Nephron progenitor cell (in vitro differentiated cells): ENCODE measurements at regions not wholly inside any gene's neighbourhood (a gene's known extent, or its start where the extent isn't known, plus 50 kb on each side); places are given as distances from the start of the nearest gene placed in this dataset.

Experiments
- DNase-seq: peaks from one replicate; pipeline ENCODE4 v3.0.0; 2021
- H3K27ac Mint-ChIP-seq: 2 replicates; pipeline ENCODE4 v1.8.0; 2021; ENCODE audit warnings: mild to moderate bottlenecking, moderate library complexity, mixed read lengths
- H3K27me3 Mint-ChIP-seq: 2 replicates; pipeline ENCODE4 v1.8.0; 2021; ENCODE audit warnings: mild to moderate bottlenecking, low read depth, mixed read lengths; ENCODE audit not compliant: poor library complexity
- H3K36me3 Mint-ChIP-seq: 2 replicates; pipeline ENCODE4 v1.8.0; 2021; ENCODE audit warnings: low read depth, mixed read lengths
- H3K4me1 Mint-ChIP-seq: 2 replicates; pipeline ENCODE4 v1.8.0; 2021; ENCODE audit warnings: mixed read lengths
- H3K4me3 Mint-ChIP-seq: 2 replicates; pipeline ENCODE4 v1.8.0; 2021; ENCODE audit warnings: mild to moderate bottlenecking, moderate library complexity, mixed read lengths
- H3K9me3 Mint-ChIP-seq: 2 replicates; pipeline ENCODE4 v1.8.0; 2021; ENCODE audit warnings: mild to moderate bottlenecking, moderate library complexity, mixed read lengths
- TF ChIP-seq, protein P1 (sequence below): fragments of 200-600 bp; sonication (generic); IDR thresholded peaks from 2 replicates; pipeline ENCODE4 v1.5.0; 2021; ENCODE audit warnings: antibody characterized with exemption

DNA sequence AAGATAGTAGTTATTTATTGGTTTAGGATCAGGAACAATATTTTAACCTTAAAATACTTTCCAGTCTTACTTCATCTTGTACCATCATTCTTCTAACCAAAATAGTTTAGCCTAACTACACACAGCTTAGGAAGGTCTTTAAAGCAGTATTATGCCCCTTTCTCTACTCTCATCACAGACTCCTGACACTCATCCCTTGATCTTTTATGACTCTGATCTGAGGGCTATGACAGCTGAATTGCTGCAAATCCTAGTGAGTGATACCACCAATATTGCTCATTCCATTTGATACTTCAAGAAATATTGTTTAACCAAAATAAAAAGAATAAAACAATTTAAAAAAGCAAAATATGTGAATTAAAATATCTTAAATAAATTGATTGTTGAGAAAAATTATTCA, 746.6 kb upstream of the ACO1 start:
- no peak overlapping the region for H3K27ac Mint-ChIP-seq
- DNase-seq, result no peak
- no peaks in the 10 kb centered on the region for H3K36me3 Mint-ChIP-seq
- no peak overlapping the region for H3K4me3 Mint-ChIP-seq
- TF ChIP-seq, protein P1, sequence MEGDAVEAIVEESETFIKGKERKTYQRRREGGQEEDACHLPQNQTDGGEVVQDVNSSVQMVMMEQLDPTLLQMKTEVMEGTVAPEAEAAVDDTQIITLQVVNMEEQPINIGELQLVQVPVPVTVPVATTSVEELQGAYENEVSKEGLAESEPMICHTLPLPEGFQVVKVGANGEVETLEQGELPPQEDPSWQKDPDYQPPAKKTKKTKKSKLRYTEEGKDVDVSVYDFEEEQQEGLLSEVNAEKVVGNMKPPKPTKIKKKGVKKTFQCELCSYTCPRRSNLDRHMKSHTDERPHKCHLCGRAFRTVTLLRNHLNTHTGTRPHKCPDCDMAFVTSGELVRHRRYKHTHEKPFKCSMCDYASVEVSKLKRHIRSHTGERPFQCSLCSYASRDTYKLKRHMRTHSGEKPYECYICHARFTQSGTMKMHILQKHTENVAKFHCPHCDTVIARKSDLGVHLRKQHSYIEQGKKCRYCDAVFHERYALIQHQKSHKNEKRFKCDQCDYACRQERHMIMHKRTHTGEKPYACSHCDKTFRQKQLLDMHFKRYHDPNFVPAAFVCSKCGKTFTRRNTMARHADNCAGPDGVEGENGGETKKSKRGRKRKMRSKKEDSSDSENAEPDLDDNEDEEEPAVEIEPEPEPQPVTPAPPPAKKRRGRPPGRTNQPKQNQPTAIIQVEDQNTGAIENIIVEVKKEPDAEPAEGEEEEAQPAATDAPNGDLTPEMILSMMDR, result no peak
- no peaks in the 10 kb centered on the region for H3K27me3 Mint-ChIP-seq
- H3K4me1 Mint-ChIP-seq, result peaks cover 13% of the 10 kb centered on the region
- H3K9me3 Mint-ChIP-seq, result no peaks in the 10 kb centered on the region

DNA sequence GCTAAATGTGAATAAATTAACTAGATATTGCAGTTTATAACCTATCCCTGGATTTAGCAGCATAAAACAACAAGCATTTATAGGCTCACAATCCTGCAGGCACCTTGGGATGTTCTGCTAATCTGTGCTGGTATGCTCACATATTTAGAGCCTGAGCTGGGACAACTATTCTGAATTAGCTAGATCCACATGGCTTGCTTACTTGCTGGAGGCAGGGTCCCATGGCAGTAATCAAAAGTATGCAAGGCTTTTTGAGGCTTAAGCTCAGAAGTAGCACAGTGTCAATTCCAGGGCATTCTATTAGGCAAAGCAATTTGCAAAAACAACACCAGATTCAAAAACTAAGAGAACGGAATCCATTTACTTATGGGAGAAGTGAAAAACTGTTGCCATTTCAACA, 745.0 kb upstream of the ACO1 start:
- no peak overlapping the region for H3K4me3 Mint-ChIP-seq
- no peaks in the 10 kb centered on the region for H3K9me3 Mint-ChIP-seq
- no peak for DNase-seq
- no peaks in the 10 kb centered on the region for H3K36me3 Mint-ChIP-seq
- TF ChIP-seq, protein P1, result no peak
- H3K4me1 Mint-ChIP-seq, result peaks cover 13% of the 10 kb centered on the region
- H3K27me3 Mint-ChIP-seq, result no peaks in the 10 kb centered on the region
- no peak overlapping the region for H3K27ac Mint-ChIP-seq

DNA sequence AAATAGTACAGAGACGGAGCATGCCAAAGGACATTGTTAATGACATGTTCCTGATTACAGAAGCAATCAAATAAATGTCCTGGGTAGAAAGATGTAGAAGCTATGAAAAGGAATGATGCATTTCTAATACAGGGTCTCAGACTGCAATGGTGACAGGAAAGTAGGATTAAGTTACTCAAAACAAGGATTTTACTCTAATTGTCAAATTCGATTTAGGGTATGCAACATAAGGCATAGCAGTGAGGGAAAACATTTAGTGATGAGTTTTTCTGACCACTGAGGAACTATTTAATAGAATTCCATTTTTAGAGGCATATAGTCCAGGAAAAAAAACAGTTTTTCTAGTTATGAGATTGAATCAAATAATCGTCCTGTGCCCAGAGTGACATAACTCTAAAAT, 715.1 kb upstream of the ACO1 start:
- Mint-ChIP-seq H3K27me3 (no peaks in the 10 kb centered on the region), H3K4me1 (no peaks in the 10 kb centered on the region), H3K27ac (no peak overlapping the region), H3K36me3 (no peaks in the 10 kb centered on the region), H3K9me3 (no peaks in the 10 kb centered on the region), H3K4me3 (no peak overlapping the region)
- TF ChIP-seq, protein P1, result no peak
- DNase-seq, result no peak

GRCh38 chr9:31671011-31671410, 713.4 kb upstream of the ACO1 start:
- DNase-seq, result no peak
- Mint-ChIP-seq H3K27ac (no peak overlapping the region), H3K4me1 (no peaks in the 10 kb centered on the region), H3K4me3 (no peak overlapping the region), H3K9me3 (no peaks in the 10 kb centered on the region), H3K36me3 (no peaks in the 10 kb centered on the region), H3K27me3 (no peaks in the 10 kb centered on the region)
- TF ChIP-seq, protein P1, result no peak

GRCh38 chr9:31674264-31674663, 710.2 kb upstream of the ACO1 start:
- no peak for DNase-seq
- no peaks in the 10 kb centered on the region for H3K4me1 Mint-ChIP-seq
- H3K27me3 Mint-ChIP-seq, result no peaks in the 10 kb centered on the region
- H3K9me3 Mint-ChIP-seq, result no peaks in the 10 kb centered on the region
- no peaks in the 10 kb centered on the region for H3K36me3 Mint-ChIP-seq
- TF ChIP-seq, protein P1, result no peak
- H3K4me3 Mint-ChIP-seq, result no peak overlapping the region
- no peak overlapping the region for H3K27ac Mint-ChIP-seq

DNA sequence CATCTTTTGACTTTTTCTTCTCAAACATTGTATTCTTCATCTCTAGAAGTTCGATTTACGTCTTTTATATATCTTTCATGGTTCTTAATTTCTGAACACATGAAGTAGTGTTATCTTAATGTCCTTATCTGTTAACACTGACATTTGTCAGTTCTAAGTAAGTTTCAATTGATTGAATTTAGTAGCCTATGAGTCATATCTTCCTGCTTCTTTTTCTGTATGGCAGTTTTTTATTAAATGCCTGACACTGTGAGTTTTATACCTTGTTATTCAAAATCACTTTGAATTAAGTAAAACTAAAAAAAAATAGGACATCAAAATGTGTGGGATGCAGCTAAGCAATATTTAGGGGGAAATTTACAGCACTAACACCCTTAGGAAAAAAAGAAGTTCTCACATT, 707.0 kb upstream of the ACO1 start:
- no peaks in the 10 kb centered on the region for H3K36me3 Mint-ChIP-seq
- H3K27ac Mint-ChIP-seq, result no peak overlapping the region
- TF ChIP-seq, protein P1, result no peak
- no peaks in the 10 kb centered on the region for H3K4me1 Mint-ChIP-seq
- no peak for DNase-seq
- H3K9me3 Mint-ChIP-seq, result no peaks in the 10 kb centered on the region
- H3K27me3 Mint-ChIP-seq, result no peaks in the 10 kb centered on the region
- no peak overlapping the region for H3K4me3 Mint-ChIP-seq
